HG02973 (cell line): ENCODE measurements at regions not wholly inside any gene's neighbourhood (a gene's known extent, or its start where the extent isn't known, plus 50 kb on each side); places are given as distances from the start of the nearest gene placed in this dataset.
"Not testable (repeated sequence)": the region's sequence is repeated elsewhere in the genome, so short reads cannot be mapped to it uniquely, and the experiment has no call there.

Experiments
- ATAC-seq: cut with Tn5 transposase; IDR thresholded peaks from one replicate; pipeline ENCODE4 v1.9.1; 2021; ENCODE audit warnings: moderate library complexity; ENCODE audit not compliant: unreplicated experiment

- ATAC-seq, result not testable (repeated sequence)
Measured at GRCh38 chr21:15454931-15455330, 274.9 kb upstream of the USP25 start.

DNA sequence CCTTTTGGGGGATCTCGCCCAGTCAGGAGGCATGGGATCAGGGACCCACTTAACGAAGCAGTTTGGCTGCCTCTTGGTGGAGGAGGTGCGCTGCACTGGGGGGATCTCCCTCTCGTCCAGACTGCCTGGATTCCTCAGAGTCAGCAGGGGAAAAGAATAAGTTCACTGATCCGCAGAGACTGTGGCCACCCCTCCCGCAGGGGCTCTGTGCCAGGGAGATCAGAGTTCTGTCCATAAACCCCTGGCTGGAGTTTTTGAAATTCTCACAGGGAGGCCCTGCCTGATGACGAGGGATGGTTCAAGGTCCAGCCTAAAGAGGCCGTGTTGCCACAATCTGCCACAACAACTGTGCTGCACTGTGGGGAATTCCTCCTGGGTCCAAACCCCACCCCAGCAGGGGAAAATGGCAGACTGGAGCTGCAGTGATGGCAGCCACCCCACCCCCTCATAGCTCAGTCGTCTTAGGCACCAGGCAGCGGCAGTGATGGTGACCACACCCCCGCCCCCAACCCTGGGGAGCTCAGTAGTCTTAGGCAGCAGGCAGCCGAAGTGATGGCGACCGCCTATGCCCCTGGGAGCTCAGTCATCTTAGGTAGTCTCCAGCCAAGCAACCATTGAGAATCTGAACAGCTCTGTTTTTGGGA lies 273.8 kb upstream of the USP25 start:
- ATAC-seq, result no peak

- ATAC-seq, result no peak
Measured at GRCh38 chr21:15457965-15458364, 271.8 kb upstream of the USP25 start.

- no peak for ATAC-seq
Measured at GRCh38 chr21:15462092-15462491, 267.7 kb upstream of the USP25 start.

GRCh38 chr21:15466329-15466728 lies 263.5 kb upstream of the USP25 start:
- no peak for ATAC-seq

DNA sequence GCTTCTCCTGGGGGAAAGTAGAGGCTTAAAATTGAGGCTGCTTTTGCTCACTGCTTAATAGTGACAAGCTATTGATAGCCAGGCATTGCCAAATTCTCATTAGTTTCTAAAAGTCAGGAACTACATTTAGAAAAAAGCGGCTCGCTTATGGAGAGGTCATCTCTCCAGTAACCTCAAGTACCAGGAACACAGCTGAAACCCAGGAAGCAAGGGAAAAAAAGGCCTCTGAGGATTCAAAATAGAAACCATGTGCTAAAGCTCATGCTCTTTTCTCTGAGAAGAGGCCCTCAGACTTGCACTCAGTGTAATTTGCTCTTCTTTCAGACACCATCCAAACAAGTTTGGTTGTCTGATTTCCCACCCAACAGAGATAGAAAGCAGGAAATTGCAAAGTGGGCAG lies 261.4 kb upstream of the USP25 start:
- ATAC-seq, result no peak

GRCh38 chr21:15472108-15473040 lies 257.4 kb upstream of the USP25 start:
- no peak for ATAC-seq

DNA sequence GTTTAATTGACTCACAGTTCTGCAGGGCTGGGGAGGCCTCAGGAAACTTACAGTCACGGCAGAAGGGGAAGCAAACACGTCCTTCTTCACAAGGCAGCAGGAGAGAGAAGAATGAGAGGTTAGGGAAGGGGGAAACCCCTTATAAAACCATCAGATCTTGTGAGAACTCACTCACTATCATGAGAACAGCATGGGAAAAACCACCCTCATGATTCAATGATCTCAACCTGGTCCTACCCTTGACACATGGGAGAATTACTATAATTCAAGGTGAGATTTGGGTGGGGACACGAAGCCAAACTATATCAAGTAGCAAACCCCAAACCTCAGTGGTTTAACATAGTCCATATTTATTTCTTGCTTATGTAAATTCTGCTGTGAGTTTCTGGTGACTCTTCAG lies 252.0 kb upstream of the USP25 start:
- not testable (repeated sequence) for ATAC-seq

- no peak for ATAC-seq
Measured at GRCh38 chr21:15480160-15480559, 249.6 kb upstream of the USP25 start.

DNA sequence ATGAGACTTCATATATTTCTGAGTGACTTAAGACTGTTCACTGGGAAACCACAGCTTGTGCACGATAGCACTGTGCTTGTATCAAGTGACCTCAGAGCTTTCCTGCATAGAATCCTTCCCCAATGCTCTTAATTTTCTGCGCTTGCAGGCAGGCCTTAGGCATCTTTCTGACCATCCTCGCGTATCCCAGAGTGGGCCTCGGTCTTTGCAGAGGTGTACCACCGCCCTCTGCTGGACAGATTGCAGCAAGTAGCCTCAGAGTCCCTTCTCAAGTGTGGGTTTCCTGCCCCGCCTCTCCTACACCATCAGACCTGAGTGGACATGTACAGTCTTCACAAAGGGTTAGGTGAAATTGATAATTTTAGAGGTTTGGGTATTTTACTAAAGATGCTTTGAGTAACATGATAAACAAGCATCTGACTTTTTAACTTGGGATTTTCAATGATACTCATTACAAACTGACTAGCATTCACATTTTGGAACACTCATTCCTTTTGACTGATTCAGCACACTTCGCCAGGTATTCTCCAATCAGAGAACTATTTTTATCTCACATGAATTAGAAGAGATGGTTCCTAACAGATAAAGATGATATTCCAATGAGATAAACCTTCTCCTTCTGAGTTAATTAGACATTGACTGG lies 246.5 kb upstream of the USP25 start:
- peak; percentile 94 for ATAC-seq

DNA sequence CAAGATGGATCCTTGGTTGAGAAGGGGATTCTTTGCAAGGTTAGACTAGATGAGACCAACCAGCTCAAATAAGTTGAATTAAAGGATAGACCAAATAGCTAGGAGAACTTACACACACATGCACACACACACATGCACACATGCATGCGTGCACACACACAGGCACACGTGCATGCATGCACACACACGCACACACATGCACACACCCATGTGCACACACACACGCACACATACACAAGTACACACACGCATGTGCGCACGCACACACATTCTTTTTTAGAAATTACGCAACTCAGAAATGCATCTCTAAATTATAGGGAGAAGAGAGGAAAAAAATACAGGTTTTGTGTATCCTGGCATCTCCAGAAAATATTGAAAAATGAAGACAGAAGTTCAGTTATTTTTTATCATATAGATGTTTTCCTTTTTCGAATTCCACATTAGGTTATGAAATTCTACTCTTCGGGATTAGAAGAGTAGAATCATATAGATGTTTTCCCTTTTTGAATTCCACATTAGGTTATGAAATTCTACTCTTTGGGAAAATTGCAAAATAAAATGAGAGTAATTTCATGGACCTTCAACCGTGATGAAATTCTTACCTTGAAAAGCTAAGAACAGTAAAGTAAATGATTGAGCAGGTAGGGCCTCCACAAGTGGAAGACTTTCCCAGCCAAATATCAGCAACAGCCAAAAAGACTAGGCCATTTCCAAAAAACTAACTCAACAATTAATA lies 243.2 kb upstream of the USP25 start:
- no peak for ATAC-seq

GRCh38 chr21:15487196-15487550 lies 242.6 kb upstream of the USP25 start:
- no peak for ATAC-seq

DNA sequence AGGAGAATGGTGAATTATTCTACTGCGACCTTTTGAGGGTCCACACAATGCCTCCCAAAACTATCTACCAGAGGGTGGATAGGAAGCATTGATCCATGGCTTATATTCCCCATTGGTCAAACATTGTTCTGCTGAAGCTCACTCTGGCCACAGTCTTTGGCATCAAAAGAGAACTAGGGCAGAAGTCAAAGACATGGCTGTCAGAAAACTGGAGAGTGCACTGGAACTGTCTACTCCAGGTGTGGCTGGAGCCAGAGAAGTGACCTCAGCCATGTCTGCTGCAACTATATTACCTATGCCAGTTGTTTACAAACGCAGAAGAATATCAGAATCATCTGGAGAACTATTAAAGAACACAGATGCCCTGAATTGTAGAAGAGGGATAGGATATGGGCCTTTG lies 238.7 kb upstream of the USP25 start:
- no peak for ATAC-seq

- no peak for ATAC-seq
Measured at GRCh38 chr21:15493646-15494045, 236.1 kb upstream of the USP25 start.

DNA sequence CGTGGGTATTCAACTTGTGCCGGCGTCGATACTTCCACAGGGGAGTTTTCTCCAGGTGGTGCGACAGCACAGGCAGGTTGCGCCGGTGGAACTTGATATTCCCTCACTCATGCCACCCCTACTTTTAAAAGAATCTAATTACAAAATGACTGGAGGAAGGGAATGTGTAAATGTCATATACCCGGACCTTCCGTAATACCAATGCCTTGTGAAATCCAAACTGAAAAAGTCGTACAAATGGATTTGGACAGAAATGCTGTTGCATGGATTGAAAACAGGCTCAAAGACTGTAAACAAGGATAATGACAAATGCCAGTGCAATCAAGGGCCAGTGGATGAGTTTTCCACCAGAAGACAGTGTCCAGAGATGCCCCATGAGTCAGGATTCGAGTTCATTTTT lies 235.3 kb upstream of the USP25 start:
- no peak for ATAC-seq

DNA sequence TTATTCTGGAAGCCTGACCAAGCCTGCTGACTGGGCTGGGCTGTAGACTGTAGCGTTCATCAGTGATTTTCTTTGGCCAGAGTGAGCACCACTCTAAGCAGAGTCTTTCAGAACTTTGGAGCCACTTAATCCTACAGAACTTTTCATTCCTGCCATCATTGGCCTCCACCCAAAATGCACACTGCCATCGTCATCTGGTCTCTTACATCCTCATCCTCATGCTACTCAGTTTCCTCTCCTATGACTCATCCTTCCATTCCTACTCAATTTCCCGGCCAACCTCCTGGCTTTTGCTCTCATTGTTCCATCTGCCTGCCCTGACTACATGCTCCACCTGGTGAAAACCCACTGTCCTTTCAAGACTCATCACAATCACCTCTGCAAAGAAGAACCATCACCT lies 233.8 kb upstream of the USP25 start:
- ATAC-seq, result no peak

GRCh38 chr21:15496911-15497310 lies 232.9 kb upstream of the USP25 start:
- ATAC-seq, result no peak

DNA sequence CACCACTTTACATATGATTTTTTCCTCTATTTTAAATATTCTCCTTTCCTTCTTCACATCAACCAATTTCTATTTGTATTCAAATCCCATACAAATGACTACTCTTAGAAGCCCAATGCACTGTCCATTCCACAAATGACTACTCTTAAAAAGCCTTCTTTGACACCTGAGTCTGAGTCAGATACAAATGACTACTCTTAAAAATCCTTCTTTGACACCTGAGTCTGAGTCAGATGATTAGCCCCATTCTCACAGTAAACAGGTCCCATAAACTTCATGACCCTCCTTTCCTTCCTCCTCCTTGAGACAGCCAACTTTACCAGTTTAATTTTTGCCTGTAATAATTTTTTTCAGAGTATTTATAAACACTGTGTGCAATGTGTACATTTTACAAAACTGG lies 231.3 kb upstream of the USP25 start:
- no peak for ATAC-seq

DNA sequence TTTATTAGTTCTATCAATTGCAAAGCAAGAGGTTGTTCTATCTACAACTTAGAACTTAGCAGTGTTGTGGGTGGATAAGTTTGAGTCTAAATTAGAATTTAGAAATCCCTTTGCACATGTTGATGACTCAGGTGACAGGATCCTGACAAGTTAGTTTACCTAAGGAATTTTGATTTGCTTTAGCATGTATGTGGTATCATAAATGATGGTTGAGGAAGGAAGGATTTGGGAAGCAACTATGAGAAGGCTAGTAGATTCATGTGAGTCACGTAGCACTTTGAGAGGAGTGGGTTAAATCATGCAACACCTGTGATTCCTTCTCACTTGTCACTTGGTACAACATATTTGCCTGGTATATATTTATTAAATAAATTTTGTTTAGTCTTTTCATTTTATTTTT lies 223.7 kb upstream of the USP25 start:
- ATAC-seq, result no peak

GRCh38 chr21:15508554-15508953 lies 221.2 kb upstream of the USP25 start:
- no peak for ATAC-seq
